Transverse colon (tissue), 4 donors: ENCODE measurements at regions not wholly inside any gene's neighbourhood (a gene's known extent, or its start where the extent isn't known, plus 50 kb on each side); places are given as distances from the start of the nearest gene placed in this dataset.

Source experiments
- POLR2A ChIP-seq: fragments of 450-650 bp; IDR thresholded peaks from one replicate; pipeline ENCODE4 v1.6.1; 2016; ENCODE audit warnings: antibody characterized with exemption, mild to moderate bottlenecking, moderate library complexity
- POLR2AphosphoS5 ChIP-seq, 3 donors: sonication (generic); formaldehyde crosslinking; IDR thresholded peaks; one replicate each; pipeline ENCODE4 v1.6.1; 2016; ENCODE audit warnings: antibody characterized with exemption in 3 of 3
- TF ChIP-seq, protein P1 (sequence below), 5 experiments: fragments of 200-600 bp in 3 of 5; fragments of 450-650 bp in 2 of 5; sonication (generic) in 3 of 5; IDR thresholded peaks; 1 replicate in 2 of 5; 2 replicates in 3 of 5; pipeline ENCODE4 v1.5.1; 2016 to 2017; ENCODE audit warnings: antibody characterized with exemption in 5 of 5, inconsistent platforms in 3 of 5, mild to moderate bottlenecking in 2 of 5, moderate library complexity in 1 of 5

DNA sequence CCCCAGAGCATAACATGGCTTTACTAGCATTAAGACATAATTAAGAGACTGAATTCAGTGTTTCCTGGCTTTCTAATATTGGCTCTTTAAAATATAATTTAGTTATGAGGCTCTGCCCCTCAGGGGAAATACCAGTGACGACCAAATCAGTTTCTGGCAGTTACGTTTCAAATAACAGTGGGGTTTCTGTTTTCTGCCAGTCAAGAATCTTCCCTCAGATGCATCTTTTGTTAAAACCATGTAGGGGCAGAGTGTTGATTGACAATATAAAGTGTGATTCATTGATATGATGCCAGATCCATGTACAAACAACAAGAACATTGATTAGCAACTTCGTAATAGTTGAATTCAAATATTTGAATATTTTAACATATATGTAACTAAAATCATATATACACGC is 1169.7 kb downstream of the DIAPH3 start:
- TF ChIP-seq, protein P1, sequence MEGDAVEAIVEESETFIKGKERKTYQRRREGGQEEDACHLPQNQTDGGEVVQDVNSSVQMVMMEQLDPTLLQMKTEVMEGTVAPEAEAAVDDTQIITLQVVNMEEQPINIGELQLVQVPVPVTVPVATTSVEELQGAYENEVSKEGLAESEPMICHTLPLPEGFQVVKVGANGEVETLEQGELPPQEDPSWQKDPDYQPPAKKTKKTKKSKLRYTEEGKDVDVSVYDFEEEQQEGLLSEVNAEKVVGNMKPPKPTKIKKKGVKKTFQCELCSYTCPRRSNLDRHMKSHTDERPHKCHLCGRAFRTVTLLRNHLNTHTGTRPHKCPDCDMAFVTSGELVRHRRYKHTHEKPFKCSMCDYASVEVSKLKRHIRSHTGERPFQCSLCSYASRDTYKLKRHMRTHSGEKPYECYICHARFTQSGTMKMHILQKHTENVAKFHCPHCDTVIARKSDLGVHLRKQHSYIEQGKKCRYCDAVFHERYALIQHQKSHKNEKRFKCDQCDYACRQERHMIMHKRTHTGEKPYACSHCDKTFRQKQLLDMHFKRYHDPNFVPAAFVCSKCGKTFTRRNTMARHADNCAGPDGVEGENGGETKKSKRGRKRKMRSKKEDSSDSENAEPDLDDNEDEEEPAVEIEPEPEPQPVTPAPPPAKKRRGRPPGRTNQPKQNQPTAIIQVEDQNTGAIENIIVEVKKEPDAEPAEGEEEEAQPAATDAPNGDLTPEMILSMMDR (IDR thresholded peaks at IDR 0.05): no peak
- TF ChIP-seq POLR2AphosphoS5 (IDR thresholded peaks at IDR 0.05) (no peak), POLR2A (no peak)
